Stimulated activated CD8-positive, alpha-beta memory T cell treated with anti-CD3 and anti-CD28 coated beads, Interleukin-7, amount 100 ng/mL, for 48 hours (primary cell): ENCODE measurements at regions not wholly inside any gene's neighbourhood (a gene's known extent, or its start where the extent isn't known, plus 50 kb on each side); places are given as distances from the start of the nearest gene placed in this dataset.

Experiments used
- DNase-seq, 2 donors: peaks; one replicate each; pipeline ENCODE4 v3.0.0-alpha.2; 2020; ENCODE audit warnings: low read depth in 1 of 2; ENCODE audit errors: extremely low read depth in 1 of 2

DNA sequence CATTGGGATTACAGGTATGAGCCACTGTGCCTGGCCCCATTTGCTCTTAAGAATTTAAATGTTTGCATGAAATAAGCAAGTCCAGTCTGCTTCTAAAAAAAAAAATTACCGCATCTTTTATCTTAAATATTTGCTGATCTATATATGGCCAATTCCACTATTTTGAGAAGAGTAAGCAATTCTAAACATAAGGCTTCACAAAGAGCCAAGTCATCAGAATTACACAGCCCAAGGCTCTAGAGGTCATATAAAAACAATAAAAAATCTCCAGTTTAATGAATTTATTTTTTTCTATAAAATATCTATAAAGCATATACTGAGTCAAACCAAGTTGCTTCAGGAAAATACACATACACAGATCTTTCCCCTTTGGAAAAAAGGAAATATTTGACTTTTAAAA lies 79.0 kb upstream of the CPNE8 start:
- no peak for DNase-seq

DNA sequence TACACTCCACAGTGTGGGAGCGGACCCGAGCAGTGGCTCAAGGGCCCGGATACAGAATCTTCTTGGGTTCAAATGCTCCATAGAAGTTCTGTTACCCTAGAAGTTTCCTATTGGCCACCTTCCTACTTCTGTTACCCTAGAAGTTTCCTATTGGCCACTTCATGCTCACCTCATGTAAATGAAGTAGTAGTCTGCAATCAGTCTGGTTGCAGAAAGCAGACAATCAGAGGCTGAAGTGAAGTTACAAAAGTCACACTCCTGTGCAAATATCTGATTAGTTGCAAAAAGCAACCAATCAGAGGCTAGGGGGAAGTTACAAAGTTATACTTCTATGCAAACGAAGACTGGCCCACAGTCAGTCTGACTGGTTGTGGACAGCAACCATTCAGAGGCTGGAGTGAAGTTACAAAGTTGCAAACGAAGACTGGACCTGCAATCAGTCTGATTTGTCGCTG lies 77.8 kb upstream of the CPNE8 start:
- DNase-seq = no peak

DNA sequence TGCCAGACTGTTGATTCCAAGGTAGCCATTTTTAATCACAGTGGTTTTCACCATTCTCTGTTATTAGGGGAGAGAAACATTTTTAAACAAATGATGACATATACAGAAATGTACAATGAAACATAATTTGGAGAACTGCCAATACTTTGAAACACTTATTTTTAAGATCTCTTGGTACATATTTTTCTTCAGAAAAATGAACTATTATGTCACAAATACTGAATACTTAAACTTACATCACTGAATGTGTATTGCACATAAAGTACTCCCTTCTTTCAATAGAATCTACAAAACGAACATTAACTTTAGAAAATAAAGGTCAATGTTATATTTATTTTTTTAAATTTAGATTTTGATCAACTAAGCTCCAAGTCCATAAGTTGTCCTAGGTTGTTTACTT lies 71.7 kb upstream of the CPNE8 start:
- DNase-seq = no peak

DNA sequence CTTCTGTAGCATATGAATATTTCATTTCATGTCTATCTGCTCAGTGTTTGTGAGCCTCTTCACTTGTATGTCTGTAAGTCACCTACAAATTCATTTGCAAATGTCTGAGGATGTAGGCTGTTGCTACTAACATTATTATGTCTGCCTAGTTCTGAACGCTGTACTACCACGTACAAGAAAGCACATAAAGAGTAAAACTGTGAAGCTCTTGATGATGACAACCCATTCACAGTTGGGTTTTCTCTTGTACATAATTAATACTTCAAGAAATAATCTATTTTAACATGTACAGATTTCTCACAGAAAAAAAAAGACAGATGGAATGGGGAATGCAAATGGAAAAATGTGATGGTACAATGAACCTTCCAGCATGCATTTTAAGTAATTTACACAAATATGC lies 64.3 kb upstream of the CPNE8 start:
- no peak for DNase-seq

DNA sequence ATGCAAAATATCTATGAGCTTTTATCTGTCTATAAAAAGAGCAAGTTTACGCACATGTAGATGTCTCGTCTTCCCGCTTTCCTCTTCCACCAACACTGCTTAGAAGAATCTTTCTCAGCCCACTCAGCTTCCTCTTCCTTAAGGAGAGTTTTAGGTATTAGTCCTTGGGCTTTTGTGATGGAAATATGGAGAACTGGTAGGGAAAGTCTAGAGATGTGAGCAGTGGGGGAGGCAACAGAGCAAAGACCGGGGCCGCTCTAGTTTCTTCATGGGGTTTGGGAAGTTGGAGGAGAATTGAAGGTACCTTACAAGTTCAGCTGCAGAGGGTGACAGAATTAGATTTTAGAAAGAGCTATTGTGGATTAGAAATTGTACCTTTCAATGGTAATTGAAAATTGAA lies 56.3 kb upstream of the CPNE8 start:
- DNase-seq = no peak

DNA sequence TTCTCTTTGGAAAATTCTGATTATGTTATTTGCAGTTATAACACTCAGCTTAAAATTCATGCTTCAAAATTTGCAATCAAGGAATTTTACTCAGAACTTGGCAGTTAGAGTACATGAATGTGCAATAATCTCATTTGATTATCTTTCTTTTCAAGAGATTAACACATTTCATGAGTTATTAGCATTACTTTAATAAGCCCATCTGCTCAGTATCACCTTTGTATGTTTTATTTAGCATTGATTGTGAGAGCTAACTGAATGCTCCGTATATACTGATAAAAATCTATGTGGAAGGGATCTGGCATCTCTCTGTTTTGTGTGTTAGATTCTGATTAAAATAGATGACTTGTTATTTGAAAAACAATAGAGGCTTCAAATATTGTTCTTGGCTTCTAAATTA lies 55.6 kb upstream of the CPNE8 start:
- no peak for DNase-seq

DNA sequence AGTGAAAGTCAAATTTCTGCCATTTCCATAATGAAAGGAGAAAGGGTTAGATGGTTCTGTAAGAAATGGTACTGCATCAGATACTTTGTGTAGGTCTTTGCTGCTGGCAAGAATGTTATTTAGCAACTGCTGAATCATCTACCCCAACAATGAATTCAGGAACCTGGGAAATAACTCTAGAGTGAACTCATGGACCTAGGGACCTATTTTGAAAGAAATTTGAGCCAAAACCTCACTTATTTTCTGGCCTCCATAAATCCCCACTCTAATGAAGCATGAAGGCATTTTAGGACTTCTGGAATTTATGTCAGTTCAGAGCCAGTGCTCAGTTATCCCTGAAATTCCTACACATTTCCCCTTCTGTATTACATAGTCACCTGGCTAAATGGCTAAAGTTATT lies 50.9 kb upstream of the CPNE8 start:
- no peak for DNase-seq
